ENCODE measurements at regions not wholly inside any gene's neighbourhood (a gene's known extent, or its start where the extent isn't known, plus 50 kb on each side); places are given as distances from the start of the nearest gene placed in this dataset.
A peak's percentile ranks its signal among the peaks of the same experiment; 100 is the strongest.
"Not testable (repeated sequence)": the region's sequence is repeated elsewhere in the genome, so short reads cannot be mapped to it uniquely, and the experiment has no call there.

- Histone ChIP-seq H3K4me2 (no peak overlapping the region), H3K4me3 (no peak overlapping the region), H3K27ac (no peak overlapping the region), H3K4me1 (no peaks in the 10 kb centered on the region), H3K9me3 (no peaks in the 10 kb centered on the region)
- ChIA-PET CTCF (interaction anchor here (0.9 kb wide), 1 partner anchor 76 kb away, joined by 3 read pairs; the partner anchor contains the start of gene BMS1), POLR2A (no interaction called here)
- no peak for TF ChIP-seq NPAS2 (CRISPR knock-in tag; IDR thresholded peaks at IDR 0.05; ENCODE audit: borderline replicate concordance)
- TF ChIP-seq ELK1 (IDR thresholded peaks at IDR 0.05; ENCODE audit: low read depth, low read length), result no peak
- TF ChIP-seq SMC3 (IDR thresholded peaks at IDR 0.05), result no peak
- TF ChIP-seq CBX8 (IDR thresholded peaks at IDR 0.05), result no peak
- no peak for TF ChIP-seq HOXA7 (CRISPR knock-in tag; IDR thresholded peaks at IDR 0.05)
- TF ChIP-seq RFX5 (IDR thresholded peaks at IDR 0.05), result no peak
- no peak for TF ChIP-seq ZSCAN20 (CRISPR knock-in tag; IDR thresholded peaks at IDR 0.05)
- no peak for TF ChIP-seq EP300 (IDR thresholded peaks at IDR 0.05)
- no peak for TF ChIP-seq NR3C1 (IDR thresholded peaks at IDR 0.05)
- no peak for TF ChIP-seq PHF8 (IDR thresholded peaks at IDR 0.05; ENCODE audit: borderline replicate concordance, low read depth)
- no peak for TF ChIP-seq GATA3 (IDR thresholded peaks at IDR 0.05; ENCODE audit: borderline replicate concordance)
- TF ChIP-seq HES2 (IDR thresholded peaks at IDR 0.05), result no peak
- TF ChIP-seq POLR2AphosphoS2 (conservative IDR thresholded peaks at IDR 0.05; ENCODE audit: low read length), result no peak
- no peak for TF ChIP-seq POLR2A (IDR thresholded peaks at IDR 0.05; ENCODE audit: low read length)
- TF ChIP-seq CTCF (IDR thresholded peaks at IDR 0.05), result no peak
- DNase-seq (ENCODE audit: low read depth in 1 of 2, low spot score in 1 of 2) (no peak), ATAC-seq (no peak), FAIRE-seq (no peak)
- 3% methylated on average over 4 of the region's 4 CpGs for WGBS (ENCODE audit: missing lambda C conversion rate)
Measured at GRCh38 chr10:42707234-42707633, 68.9 kb upstream of the ZNF33B start.

GRCh38 chr10:42719339-42719738 lies 63.3 kb upstream of the BMS1 start:
- POLR2A ChIA-PET; H3K4me2 ChIP-seq; CTCF ChIA-PET; DNase-seq (ENCODE audit: low read depth in 1 of 2, low spot score in 1 of 2); H3K9me3 ChIP-seq; H3K27ac ChIP-seq; H3K4me3 ChIP-seq; H3K4me1 ChIP-seq; ATAC-seq: not testable (repeated sequence)
- peak; percentile 73 for FAIRE-seq
- WGBS (ENCODE audit: missing lambda C conversion rate), result 13% methylated on average over 5 of the region's 5 CpGs

DNA sequence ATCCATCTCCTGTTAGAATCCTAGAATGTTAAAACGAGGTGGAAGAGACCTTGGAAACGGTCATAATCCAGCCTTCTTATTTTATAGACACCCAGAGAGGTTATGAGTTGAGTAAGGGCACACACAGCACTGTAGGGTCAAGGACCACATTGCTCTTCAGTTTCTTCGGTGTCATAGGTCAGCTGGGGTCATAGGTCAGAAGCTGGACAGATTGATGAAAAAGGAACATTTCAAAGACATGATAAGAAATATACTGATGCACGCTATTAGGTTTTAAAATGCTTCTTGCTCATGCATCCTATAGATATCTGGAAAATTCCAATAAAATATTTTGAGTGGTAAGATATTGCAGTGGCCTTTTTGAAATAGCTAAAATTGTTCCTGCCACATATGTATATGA lies 60.0 kb upstream of the BMS1 start:
- DNase-seq (ENCODE audit: low read depth in 1 of 2, low spot score in 1 of 2) (no peak), FAIRE-seq (no peak), ATAC-seq (no peak)
- 4% methylated on average over 4 of the region's 4 CpGs for WGBS (ENCODE audit: missing lambda C conversion rate)
- no peak overlapping the region for H3K27ac ChIP-seq
- no peak overlapping the region for H3K4me3 ChIP-seq
- H3K4me2 ChIP-seq, result no peak overlapping the region
- H3K4me1 ChIP-seq, result no peaks in the 10 kb centered on the region
- no peaks in the 10 kb centered on the region for H3K9me3 ChIP-seq
- CTCF ChIA-PET, result interaction anchor here (2.1 kb wide), 1 partner anchor 31 kb away, joined by 7 read pairs; no protein-coding TSS in a partner anchor
- TF ChIP-seq E2F6 (IDR thresholded peaks at IDR 0.05; ENCODE audit: borderline replicate concordance, low read depth) (no peak), ZFP36 (IDR thresholded peaks at IDR 0.05; ENCODE audit: borderline replicate concordance, partially characterized antibody) (no peak), FOSL2 (IDR thresholded peaks at IDR 0.05) (no peak), FOSL2 (CRISPR knock-in tag; IDR thresholded peaks at IDR 0.05) (no peak), RCOR1 (IDR thresholded peaks at IDR 0.05; ENCODE audit: low read depth, low read length) (no peak), ZSCAN20 (CRISPR knock-in tag; IDR thresholded peaks at IDR 0.05) (no peak), FOXS1 (CRISPR knock-in tag; IDR thresholded peaks at IDR 0.05) (no peak), TFCP2L1 (CRISPR knock-in tag; IDR thresholded peaks at IDR 0.05) (no peak), ATOH8 (CRISPR knock-in tag; IDR thresholded peaks at IDR 0.05; ENCODE audit: low read depth) (no peak), HOXA7 (CRISPR knock-in tag; IDR thresholded peaks at IDR 0.05) (no peak), HMGXB4 (CRISPR knock-in tag; IDR thresholded peaks at IDR 0.05; ENCODE audit: borderline replicate concordance) (no peak)
- TF ChIP-seq, protein P1, sequence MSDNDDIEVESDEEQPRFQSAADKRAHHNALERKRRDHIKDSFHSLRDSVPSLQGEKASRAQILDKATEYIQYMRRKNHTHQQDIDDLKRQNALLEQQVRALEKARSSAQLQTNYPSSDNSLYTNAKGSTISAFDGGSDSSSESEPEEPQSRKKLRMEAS (IDR thresholded peaks at IDR 0.05), result no peak
- TF ChIP-seq, protein P2, sequence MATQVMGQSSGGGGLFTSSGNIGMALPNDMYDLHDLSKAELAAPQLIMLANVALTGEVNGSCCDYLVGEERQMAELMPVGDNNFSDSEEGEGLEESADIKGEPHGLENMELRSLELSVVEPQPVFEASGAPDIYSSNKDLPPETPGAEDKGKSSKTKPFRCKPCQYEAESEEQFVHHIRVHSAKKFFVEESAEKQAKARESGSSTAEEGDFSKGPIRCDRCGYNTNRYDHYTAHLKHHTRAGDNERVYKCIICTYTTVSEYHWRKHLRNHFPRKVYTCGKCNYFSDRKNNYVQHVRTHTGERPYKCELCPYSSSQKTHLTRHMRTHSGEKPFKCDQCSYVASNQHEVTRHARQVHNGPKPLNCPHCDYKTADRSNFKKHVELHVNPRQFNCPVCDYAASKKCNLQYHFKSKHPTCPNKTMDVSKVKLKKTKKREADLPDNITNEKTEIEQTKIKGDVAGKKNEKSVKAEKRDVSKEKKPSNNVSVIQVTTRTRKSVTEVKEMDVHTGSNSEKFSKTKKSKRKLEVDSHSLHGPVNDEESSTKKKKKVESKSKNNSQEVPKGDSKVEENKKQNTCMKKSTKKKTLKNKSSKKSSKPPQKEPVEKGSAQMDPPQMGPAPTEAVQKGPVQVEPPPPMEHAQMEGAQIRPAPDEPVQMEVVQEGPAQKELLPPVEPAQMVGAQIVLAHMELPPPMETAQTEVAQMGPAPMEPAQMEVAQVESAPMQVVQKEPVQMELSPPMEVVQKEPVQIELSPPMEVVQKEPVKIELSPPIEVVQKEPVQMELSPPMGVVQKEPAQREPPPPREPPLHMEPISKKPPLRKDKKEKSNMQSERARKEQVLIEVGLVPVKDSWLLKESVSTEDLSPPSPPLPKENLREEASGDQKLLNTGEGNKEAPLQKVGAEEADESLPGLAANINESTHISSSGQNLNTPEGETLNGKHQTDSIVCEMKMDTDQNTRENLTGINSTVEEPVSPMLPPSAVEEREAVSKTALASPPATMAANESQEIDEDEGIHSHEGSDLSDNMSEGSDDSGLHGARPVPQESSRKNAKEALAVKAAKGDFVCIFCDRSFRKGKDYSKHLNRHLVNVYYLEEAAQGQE (IDR thresholded peaks at IDR 0.05), result no peak
- POLR2A ChIA-PET, result no interaction called here
